ENCODE measurements at regions not wholly inside any gene's neighbourhood (a gene's known extent, or its start where the extent isn't known, plus 50 kb on each side); places are given as distances from the start of the nearest gene placed in this dataset.

GRCh38 chr3:174636451-174636850 lies 222.7 kb upstream of the NAALADL2 start:
- Histone ChIP-seq H3K9me1 (replicated peaks; ENCODE audit: control insufficient read depth, extremely low read depth, insufficient read depth, low read length) (no peaks in the 10 kb centered on the region), H3K79me2 (ENCODE audit: control insufficient read depth, insufficient read depth, low read length) (no peaks in the 10 kb centered on the region), H3K4me3 (replicated peaks in 1 of 3; ENCODE audit: insufficient read depth in 1 of 3, low read depth in 1 of 3, low read length in 3 of 3) (no peak overlapping the region), H3K27me3 (ENCODE audit: control insufficient read depth in 2 of 2, insufficient read depth in 2 of 2, low read length in 2 of 2) (no peaks in the 10 kb centered on the region), H3K4me2 (ENCODE audit: insufficient read depth, low read length) (no peak overlapping the region), H3K36me3 (ENCODE audit: control insufficient read depth in 2 of 2, extremely low read depth in 1 of 2, insufficient read depth in 2 of 2, low read length in 2 of 2) (no peaks in the 10 kb centered on the region), H4K20me1 (replicated peaks; ENCODE audit: control insufficient read depth, extremely low read depth, insufficient read depth, low read length) (no peaks in the 10 kb centered on the region), H3K9me3 (replicated peaks; ENCODE audit: control insufficient read depth, insufficient read depth, low read length) (no peaks in the 10 kb centered on the region), H3K9ac (replicated peaks; ENCODE audit: extremely low read depth, insufficient read depth, low read length) (no peak overlapping the region), H3K4me1 (ENCODE audit: control insufficient read depth, extremely low read depth, insufficient read depth, low read length) (no peaks in the 10 kb centered on the region), H3K27ac (ENCODE audit: insufficient read depth, low read depth, low read length) (no peak overlapping the region), H2AFZ (ENCODE audit: low read depth, low read length) (no peak overlapping the region)
- dilution Hi-C loops (cut with MboI; ENCODE audit: extremely low pct_ligation_motif_present, low sequenced_read_pairs), result no loop called here
- no TSS peak for BruUV-seq (replicated peaks)
- ChIA-PET POLR2A (no interaction called here), CTCF (no interaction called here)
- intact Hi-C loops (cut with micrococcal nuclease), result no loop called here
- no peak for DNase-seq (ENCODE audit: low read depth, low spot score)
- TF ChIP-seq, protein P1, sequence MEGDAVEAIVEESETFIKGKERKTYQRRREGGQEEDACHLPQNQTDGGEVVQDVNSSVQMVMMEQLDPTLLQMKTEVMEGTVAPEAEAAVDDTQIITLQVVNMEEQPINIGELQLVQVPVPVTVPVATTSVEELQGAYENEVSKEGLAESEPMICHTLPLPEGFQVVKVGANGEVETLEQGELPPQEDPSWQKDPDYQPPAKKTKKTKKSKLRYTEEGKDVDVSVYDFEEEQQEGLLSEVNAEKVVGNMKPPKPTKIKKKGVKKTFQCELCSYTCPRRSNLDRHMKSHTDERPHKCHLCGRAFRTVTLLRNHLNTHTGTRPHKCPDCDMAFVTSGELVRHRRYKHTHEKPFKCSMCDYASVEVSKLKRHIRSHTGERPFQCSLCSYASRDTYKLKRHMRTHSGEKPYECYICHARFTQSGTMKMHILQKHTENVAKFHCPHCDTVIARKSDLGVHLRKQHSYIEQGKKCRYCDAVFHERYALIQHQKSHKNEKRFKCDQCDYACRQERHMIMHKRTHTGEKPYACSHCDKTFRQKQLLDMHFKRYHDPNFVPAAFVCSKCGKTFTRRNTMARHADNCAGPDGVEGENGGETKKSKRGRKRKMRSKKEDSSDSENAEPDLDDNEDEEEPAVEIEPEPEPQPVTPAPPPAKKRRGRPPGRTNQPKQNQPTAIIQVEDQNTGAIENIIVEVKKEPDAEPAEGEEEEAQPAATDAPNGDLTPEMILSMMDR (IDR thresholded peaks at IDR 0.05; ENCODE audit: extremely low read depth in 1 of 2, insufficient read depth in 1 of 2, low read depth in 1 of 2, low read length in 2 of 2), result no peak
- TF ChIP-seq POLR2A (IDR thresholded peaks at IDR 0.05; ENCODE audit: low read depth, low read length) (no peak), EZH2 (IDR thresholded peaks at IDR 0.05; ENCODE audit: borderline replicate concordance, low read depth, low read length, severe bottlenecking) (no peak), FOS (IDR thresholded peaks at IDR 0.05; ENCODE audit: borderline replicate concordance, insufficient read depth, low read length) (no peak), GATA2 (IDR thresholded peaks at IDR 0.05; ENCODE audit: insufficient read depth, insufficient read length, low read depth, low read length) (no peak), JUN (IDR thresholded peaks at IDR 0.05; ENCODE audit: borderline replicate concordance, insufficient read depth, insufficient read length, low read depth) (no peak), MYC (IDR thresholded peaks at IDR 0.05; ENCODE audit: low read depth, low read length) (no peak), POLR2AphosphoS5 (IDR thresholded peaks at IDR 0.05; ENCODE audit: insufficient read depth, low read depth, low read length) (no peak)
- TF ChIP-seq, protein P2, sequence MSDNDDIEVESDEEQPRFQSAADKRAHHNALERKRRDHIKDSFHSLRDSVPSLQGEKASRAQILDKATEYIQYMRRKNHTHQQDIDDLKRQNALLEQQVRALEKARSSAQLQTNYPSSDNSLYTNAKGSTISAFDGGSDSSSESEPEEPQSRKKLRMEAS (IDR thresholded peaks at IDR 0.05; ENCODE audit: insufficient read depth, insufficient read length), result no peak
- no peak for FAIRE-seq

All from endothelial cell of umbilical vein (primary cell).